Retinal pigment epithelial cell (primary cell): ENCODE measurements at regions not wholly inside any gene's neighbourhood (a gene's known extent, or its start where the extent isn't known, plus 50 kb on each side); places are given as distances from the start of the nearest gene placed in this dataset.

Source experiments
- DNase-seq: peaks from one replicate; pipeline ENCODE4 v3.0.0-alpha.2; 2010; ENCODE audit warnings: low read depth
- H3K4me3 ChIP-seq: 2 replicates; pipeline ENCODE4 v1.5.1; 2011; ENCODE audit warnings: mild to moderate bottlenecking, low read length, control low read depth, moderate library complexity
- TF ChIP-seq, protein P1 (sequence below): conservative IDR thresholded peaks from 2 replicates; pipeline ENCODE4 v1.5.1; 2011; ENCODE audit warnings: low read depth, low read length, control low read depth, inconsistent platforms

DNA sequence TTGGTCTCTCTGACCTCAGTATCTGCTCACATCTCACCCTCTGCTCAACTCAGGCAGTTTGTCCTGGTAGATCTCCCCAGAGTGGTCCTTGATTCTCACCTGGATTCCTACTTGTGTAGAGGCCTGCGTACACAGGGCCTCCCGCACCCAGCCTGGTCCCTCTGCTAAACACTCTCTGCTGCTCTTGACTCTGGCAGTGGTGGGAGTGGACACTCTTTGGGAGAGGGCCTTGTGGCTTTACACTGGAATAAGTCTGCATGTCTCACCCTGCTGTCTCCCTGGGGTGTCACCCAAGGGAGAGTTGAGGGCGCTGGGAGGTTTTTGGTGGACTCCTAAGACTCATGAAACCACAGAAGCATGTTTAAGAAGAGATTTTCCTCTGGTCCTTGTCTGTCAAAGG lies 57.3 kb upstream of the ECI2 start:
- H3K4me3 ChIP-seq: no peak overlapping the region
- TF ChIP-seq, protein P1, sequence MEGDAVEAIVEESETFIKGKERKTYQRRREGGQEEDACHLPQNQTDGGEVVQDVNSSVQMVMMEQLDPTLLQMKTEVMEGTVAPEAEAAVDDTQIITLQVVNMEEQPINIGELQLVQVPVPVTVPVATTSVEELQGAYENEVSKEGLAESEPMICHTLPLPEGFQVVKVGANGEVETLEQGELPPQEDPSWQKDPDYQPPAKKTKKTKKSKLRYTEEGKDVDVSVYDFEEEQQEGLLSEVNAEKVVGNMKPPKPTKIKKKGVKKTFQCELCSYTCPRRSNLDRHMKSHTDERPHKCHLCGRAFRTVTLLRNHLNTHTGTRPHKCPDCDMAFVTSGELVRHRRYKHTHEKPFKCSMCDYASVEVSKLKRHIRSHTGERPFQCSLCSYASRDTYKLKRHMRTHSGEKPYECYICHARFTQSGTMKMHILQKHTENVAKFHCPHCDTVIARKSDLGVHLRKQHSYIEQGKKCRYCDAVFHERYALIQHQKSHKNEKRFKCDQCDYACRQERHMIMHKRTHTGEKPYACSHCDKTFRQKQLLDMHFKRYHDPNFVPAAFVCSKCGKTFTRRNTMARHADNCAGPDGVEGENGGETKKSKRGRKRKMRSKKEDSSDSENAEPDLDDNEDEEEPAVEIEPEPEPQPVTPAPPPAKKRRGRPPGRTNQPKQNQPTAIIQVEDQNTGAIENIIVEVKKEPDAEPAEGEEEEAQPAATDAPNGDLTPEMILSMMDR: no peak
- no peak for DNase-seq

DNA sequence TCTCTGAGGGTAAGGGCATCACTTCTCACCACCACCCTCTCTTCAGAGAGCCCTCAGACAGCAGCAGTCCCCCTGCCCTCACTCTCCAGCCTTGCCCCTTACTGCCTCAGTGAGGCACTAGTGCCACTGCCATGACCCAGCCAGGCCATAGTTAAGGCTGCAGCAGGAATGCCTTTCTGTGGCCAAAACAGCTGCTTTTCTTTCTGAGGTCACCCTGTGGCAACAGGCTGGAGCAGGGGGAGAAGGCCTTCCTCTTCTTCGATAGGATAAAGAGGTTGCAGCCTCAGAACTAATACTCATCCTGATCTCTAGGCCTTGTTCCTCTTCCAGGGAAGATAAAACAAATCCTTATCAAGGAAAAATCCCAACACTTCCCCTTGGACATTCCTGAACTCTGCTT lies 56.8 kb upstream of the ECI2 start:
- no peak overlapping the region for H3K4me3 ChIP-seq
- TF ChIP-seq, protein P1: no peak
- DNase-seq: no peak

DNA sequence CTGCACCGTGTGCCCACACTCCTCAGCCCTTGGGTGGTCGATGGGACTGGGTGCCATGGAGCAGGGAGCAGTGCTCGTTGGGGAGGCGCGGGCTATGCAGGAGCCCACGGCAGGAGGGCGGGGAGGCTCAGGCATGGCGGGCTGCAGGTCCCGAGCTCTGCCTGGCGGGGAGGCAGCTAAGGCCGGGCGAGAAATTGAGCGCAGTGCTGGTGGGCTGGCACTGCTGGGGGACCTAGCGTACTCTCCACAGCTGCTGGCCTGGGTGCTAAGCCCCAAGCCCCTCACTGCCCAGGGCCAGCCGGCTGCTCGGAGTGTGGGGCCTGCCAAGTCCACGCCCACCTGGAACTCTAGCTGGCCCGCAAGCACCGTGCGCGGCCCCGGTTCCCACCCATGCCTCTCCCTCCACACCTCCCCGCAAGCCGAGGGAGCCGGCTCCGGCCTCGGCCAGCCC lies 55.9 kb upstream of the ECI2 start:
- H3K4me3 ChIP-seq: no peak overlapping the region
- no peak for DNase-seq
- TF ChIP-seq, protein P1: no peak

DNA sequence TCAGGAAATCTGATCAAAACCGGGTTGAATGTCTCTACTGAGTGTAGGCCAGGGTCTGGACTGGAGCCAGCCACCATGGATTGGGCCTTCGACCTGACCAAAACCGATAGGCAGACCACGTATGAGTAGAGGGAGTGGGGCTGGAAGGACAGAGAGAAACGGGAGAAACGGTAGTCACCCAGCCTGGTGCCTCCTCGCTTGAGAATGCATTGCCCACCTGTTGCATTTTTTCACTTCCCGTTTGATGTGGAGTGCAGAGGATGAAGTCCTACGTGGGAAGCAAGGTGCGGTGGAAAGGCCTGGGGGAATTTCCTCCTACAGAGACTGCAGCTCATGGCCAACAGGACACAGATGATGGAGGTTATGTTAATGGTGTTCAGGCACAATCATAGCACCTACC lies 53.9 kb upstream of the ECI2 start:
- no peak overlapping the region for H3K4me3 ChIP-seq
- DNase-seq: no peak
- TF ChIP-seq, protein P1: no peak

DNA sequence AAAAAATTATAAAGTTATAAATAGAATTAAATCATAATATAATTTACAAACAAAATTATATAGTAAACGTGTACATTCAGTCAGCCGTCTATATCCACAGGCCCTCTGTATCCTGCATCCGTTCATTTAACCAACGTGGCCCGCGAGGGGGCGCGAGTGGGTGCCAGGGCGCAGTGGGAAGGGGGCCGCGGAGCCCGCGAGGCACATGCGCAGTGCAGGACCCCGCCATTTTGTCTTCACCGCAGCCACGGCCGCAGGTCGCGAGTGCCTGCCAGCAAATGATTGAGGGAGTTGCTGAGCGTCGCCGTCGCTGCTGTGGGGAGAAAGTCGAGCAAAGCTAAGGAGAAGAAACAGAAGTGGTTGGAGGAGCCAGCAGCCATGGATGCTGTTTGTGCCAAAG lies 53.4 kb upstream of the ECI2 start:
- TF ChIP-seq, protein P1: no peak
- H3K4me3 ChIP-seq: no peak overlapping the region
- DNase-seq: no peak

DNA sequence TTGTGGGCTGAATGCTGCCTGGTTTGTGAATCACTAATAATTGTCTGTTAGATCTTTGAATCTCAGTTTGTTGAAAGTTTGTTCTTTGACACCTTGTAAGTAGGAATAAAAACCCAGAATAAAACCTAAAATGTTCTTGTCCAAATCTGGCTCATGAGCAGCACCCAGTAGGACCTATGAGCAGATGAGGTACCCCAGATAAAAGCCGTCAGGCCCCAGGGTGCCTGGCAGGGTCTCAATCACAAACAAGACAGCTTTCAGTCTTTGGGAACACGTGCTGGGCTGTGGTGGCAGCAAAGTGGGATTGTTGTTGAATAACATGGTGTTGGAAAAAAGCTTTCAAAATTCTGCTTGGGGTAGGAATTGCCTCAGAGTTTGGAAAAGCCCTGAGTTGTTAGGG lies 52.1 kb upstream of the ECI2 start:
- TF ChIP-seq, protein P1: no peak
- H3K4me3 ChIP-seq: no peak overlapping the region
- DNase-seq: no peak

DNA sequence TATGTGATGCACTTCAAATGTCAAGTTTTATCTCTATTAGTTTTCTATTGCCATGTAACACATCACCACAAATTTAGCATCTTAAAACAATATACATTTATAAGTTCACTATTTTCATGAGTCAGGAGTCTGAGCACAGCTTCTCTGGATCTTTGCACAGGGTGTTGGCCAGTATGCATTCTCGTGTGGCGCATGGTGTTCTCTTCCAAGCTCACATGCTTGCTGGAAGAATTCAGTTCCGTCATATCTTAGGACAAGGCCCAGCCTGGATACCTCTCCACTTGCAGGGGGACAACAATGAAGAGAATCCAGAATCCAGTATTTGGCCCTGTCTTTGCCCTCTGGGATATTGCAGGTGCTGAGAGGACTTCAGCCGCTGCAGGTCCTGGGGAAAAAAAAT lies 51.0 kb upstream of the ECI2 start:
- DNase-seq: no peak
- no peak overlapping the region for H3K4me3 ChIP-seq
- TF ChIP-seq, protein P1: no peak
